Mucosa of rectum (tissue), 2 donors: ENCODE measurements at regions not wholly inside any gene's neighbourhood (a gene's known extent, or its start where the extent isn't known, plus 50 kb on each side); places are given as distances from the start of the nearest gene placed in this dataset.
A peak's percentile ranks its signal among the peaks of the same experiment; 100 is the strongest.

Source experiments
- H3K27ac ChIP-seq, 2 donors: one replicate each; pipeline ENCODE4 v1.7.0; 2013; ENCODE audit warnings: inconsistent platforms in 2 of 2, low read depth in 2 of 2, low read length in 2 of 2
- H3K27me3 ChIP-seq, 2 donors: one replicate each; pipeline ENCODE4 v1.7.0; 2013; ENCODE audit warnings: low read length in 2 of 2; ENCODE audit not compliant: control insufficient read depth in 2 of 2, insufficient read depth in 2 of 2
- H3K36me3 ChIP-seq, 2 donors: one replicate each; pipeline ENCODE4 v1.7.0; 2013; ENCODE audit warnings: low read length in 2 of 2; ENCODE audit not compliant: control insufficient read depth in 2 of 2, insufficient read depth in 2 of 2
- H3K4me1 ChIP-seq, 2 donors: one replicate each; pipeline ENCODE4 v1.7.0; 2013; ENCODE audit warnings: low read length in 2 of 2, mild to moderate bottlenecking in 1 of 2; ENCODE audit not compliant: control insufficient read depth in 2 of 2, insufficient read depth in 2 of 2
- H3K4me3 ChIP-seq, 2 donors: one replicate each; pipeline ENCODE4 v1.7.0; 2013; ENCODE audit warnings: low read length in 2 of 2
- H3K9ac ChIP-seq, 2 donors: one replicate each; pipeline ENCODE4 v1.7.0; 2013; ENCODE audit warnings: low read length in 2 of 2, low read depth in 1 of 2, mild to moderate bottlenecking in 1 of 2
- H3K9me3 ChIP-seq, 2 donors: one replicate each; pipeline ENCODE4 v1.7.0; 2013; ENCODE audit warnings: low read length in 2 of 2; ENCODE audit not compliant: control insufficient read depth in 2 of 2
- donor health status: healthy.
- donor health status: Normal muscosa, but diverticular disease.

DNA sequence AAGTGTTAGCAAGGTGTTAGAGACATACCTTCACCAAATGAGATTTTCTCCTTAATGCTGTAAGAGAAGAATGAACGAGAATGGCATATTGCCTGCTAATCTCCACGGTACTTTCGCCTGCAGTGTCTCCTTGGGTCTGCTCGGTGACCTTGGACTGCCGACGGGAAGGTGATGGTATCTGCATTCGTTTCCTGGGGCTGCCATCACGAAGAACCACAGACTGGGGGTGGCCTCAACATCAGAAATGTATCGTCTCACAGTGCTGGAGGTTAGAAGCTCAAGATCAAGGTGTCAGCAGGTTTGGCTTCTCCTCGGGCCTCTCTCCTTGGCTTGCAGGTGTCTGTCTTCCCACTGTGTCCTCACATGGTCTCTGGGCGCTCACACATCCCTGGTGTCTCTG lies 86.3 kb upstream of the TNRC6C start:
- Histone ChIP-seq H3K4me3 (no peak overlapping the region), H3K4me1 (peaks cover 3 to 4% of the 10 kb centered on the region in 2 donors), H3K27me3 (peaks cover 4 to 7% of the 10 kb centered on the region in 2 donors), H3K36me3 (no peaks in the 10 kb centered on the region), H3K27ac (peak overlapping the region in 1 of 2 donors; percentile 40), H3K9ac (no peak overlapping the region), H3K9me3 (peaks cover 0 to 5% of the 10 kb centered on the region in 2 donors)

DNA sequence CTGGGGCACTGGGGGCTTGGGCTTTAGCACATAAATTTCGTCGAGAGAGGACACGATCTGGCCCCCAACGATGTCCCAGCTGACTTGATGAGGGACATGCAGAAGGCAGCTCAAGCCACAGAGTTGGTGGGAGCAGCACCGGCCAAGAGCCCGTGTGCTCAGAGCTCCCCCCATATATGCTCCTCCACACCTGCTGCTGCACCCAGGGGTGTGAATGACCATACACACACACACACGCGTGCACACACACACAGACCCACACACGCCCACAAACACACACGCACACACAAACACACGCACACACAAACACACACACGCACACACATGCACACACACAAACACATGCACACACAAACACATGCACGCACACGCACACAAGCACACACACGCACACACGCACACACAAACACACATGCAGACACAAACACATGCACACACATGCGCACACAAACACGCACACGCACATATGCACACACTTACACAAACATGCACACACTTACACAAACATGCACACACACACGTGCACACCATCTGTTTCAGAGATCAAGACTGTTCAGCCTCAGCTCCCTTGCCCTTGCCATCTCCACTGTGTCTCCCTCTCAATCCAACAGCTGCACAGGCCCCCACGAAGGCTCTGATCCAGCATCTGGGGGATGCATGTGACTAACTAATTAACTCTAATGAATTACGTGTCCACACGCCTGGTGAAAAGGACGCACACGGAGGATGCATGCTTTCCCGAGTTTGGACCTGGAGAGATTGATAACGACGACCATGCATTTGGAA lies 85.6 kb upstream of the TNRC6C start:
- no peaks in the 10 kb centered on the region for H3K36me3 ChIP-seq
- H3K27ac ChIP-seq, result peak overlapping the region in 1 of 2 donors; percentile 40
- peaks cover 4 to 7% of the 10 kb centered on the region in 2 donors for H3K27me3 ChIP-seq
- H3K4me1 ChIP-seq, result peaks cover 3 to 4% of the 10 kb centered on the region in 2 donors
- H3K4me3 ChIP-seq, result no peak overlapping the region
- peaks cover 0 to 5% of the 10 kb centered on the region in 2 donors for H3K9me3 ChIP-seq
- H3K9ac ChIP-seq, result no peak overlapping the region

- H3K36me3 ChIP-seq, result no peaks in the 10 kb centered on the region
- no peak overlapping the region for H3K4me3 ChIP-seq
- peaks cover 0 to 5% of the 10 kb centered on the region in 2 donors for H3K9me3 ChIP-seq
- H3K9ac ChIP-seq, result no peak overlapping the region
- H3K4me1 ChIP-seq, result peaks cover 3 to 4% of the 10 kb centered on the region in 2 donors
- no peak overlapping the region for H3K27ac ChIP-seq
- H3K27me3 ChIP-seq, result peaks cover 4 to 7% of the 10 kb centered on the region in 2 donors
Measured at GRCh38 chr17:77873500-77874302, 84.8 kb upstream of the TNRC6C start.

GRCh38 chr17:77874303-77875050 lies 84.0 kb upstream of the TNRC6C start:
- Histone ChIP-seq H3K27me3 (peaks cover 4 to 7% of the 10 kb centered on the region in 2 donors), H3K4me3 (no peak overlapping the region), H3K36me3 (no peaks in the 10 kb centered on the region), H3K4me1 (peaks cover 0 to 3% of the 10 kb centered on the region in 2 donors), H3K27ac (no peak overlapping the region), H3K9ac (no peak overlapping the region), H3K9me3 (peaks cover 0 to 5% of the 10 kb centered on the region in 2 donors)

DNA sequence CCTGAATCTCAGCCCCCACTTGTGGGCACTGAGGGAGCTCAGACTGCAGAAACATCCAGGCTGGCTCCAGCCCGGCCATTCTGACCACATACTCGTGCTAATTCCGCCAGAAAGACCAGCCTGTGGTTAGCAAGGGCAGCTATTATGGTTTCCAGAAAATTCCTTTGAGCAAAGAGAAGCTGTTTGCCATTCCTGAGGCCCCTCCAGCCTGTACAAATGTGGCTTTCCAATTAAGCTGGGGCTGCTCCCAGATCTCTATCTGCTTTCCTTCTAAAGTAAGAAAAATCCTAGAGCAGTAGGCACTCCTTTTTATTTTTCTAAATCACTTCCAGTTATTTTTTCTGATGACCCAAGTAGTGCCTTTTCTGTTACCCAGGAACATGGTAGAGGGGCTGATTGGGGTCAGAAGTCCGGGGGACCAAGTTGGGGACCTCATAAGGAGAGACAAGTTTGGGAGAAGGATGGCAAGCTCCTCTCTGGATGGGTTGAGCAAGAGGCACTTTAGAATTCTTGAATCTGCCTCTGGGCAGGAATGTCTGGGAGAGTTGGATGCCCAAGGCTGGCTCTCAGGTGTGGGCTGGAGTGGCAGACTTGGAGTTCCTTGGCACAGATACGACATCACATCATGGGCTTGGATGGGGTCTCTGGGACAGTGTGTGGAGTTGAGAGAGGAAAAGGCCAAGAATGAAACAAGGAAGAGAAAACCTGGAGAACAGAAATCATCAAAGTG lies 83.3 kb upstream of the TNRC6C start:
- no peaks in the 10 kb centered on the region for H3K36me3 ChIP-seq
- H3K27me3 ChIP-seq, result peaks cover 0 to 7% of the 10 kb centered on the region in 2 donors
- no peak overlapping the region for H3K9ac ChIP-seq
- H3K4me3 ChIP-seq, result no peak overlapping the region
- H3K9me3 ChIP-seq, result peaks cover 0 to 5% of the 10 kb centered on the region in 2 donors
- no peak overlapping the region for H3K27ac ChIP-seq
- peaks cover 0 to 3% of the 10 kb centered on the region in 2 donors for H3K4me1 ChIP-seq

GRCh38 chr17:77875881-77876509 lies 82.5 kb upstream of the TNRC6C start:
- Histone ChIP-seq H3K9ac (no peak overlapping the region), H3K4me1 (peaks cover under 1 to 4% of the 10 kb centered on the region in 2 donors), H3K4me3 (no peak overlapping the region), H3K9me3 (peaks cover 0 to 5% of the 10 kb centered on the region in 2 donors), H3K36me3 (no peaks in the 10 kb centered on the region), H3K27me3 (peaks cover 0 to 7% of the 10 kb centered on the region in 2 donors), H3K27ac (no peak overlapping the region)

GRCh38 chr17:77877036-77877435 lies 81.5 kb upstream of the TNRC6C start:
- no peak overlapping the region for H3K27ac ChIP-seq
- no peak overlapping the region for H3K4me3 ChIP-seq
- H3K36me3 ChIP-seq, result no peaks in the 10 kb centered on the region
- peaks cover 8 to 12% of the 10 kb centered on the region in 2 donors for H3K4me1 ChIP-seq
- H3K9me3 ChIP-seq, result peaks cover 0 to 5% of the 10 kb centered on the region in 2 donors
- H3K27me3 ChIP-seq, result peaks cover 0 to 3% of the 10 kb centered on the region in 2 donors
- H3K9ac ChIP-seq, result no peak overlapping the region

DNA sequence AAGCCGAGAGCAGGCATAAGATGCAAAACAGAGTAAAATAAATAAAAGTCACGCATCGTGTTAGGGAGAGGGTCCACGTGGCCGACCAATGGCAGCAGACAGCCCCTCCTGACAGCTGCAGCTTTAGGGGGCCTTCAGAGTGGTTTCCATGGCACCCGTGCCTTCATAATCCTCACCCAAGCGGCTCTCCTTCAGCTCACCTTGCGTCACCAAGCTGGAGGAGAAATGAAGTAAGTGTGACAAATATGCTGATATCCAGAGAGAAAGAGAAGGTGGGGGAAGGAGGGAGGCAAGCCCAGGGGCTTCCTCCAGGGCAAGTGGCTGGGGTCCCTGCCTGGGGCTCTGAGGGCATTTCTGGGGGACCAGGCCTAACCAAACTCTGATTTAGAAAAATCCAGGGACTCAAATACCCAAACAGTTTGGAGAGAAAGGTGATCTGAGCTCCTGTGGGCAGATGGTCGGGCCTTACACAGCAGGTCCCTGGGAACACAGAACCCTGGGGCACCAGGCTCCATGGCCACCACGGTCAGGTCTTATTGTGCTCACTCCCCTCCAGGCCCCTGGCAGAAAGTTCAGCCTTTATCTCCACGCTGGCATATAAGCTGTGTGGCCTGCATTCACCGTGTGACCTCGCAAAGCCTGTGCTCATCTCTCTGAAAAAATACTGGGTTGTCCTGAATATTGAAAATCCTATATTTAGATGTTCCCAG lies 80.7 kb upstream of the TNRC6C start:
- Histone ChIP-seq H3K9ac (no peak overlapping the region), H3K27ac (no peak overlapping the region), H3K27me3 (no peaks in the 10 kb centered on the region), H3K36me3 (no peaks in the 10 kb centered on the region), H3K9me3 (peaks cover 0 to 5% of the 10 kb centered on the region in 2 donors), H3K4me1 (peaks cover 14 to 19% of the 10 kb centered on the region in 2 donors), H3K4me3 (no peak overlapping the region)
